ENCODE measurements at regions not wholly inside any gene's neighbourhood (a gene's known extent, or its start where the extent isn't known, plus 50 kb on each side); places are given as distances from the start of the nearest gene placed in this dataset.
A peak's percentile ranks its signal among the peaks of the same experiment; 100 is the strongest.

DNA sequence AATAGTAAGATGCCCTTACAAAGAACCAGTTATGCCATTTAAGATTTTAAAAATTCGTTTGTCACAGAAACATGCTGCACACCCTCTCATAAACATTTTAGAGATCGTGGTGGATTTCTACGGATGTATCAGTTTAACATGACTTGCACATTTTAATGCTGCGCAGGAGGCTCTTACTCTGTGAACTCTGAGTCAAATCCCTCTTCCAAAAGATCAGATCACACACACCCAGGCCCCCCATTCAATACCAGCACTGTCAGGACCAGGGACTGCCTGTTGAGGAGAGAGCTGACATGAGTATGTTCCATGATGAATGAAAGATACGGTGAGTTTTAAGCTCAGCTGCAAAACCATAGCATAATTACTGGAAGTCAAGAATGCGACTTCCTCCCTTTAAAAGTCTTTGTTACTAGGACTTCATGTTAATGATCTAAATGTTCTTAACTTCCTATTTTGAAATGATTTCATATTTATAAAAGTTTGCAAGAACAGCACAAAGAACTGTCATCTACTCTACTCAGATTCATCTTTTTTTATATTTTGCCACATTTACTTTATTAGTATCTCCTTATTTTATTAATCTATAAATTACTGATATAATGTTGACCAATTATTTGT is 500.2 kb downstream of the GLRX3 start:
- no peak for DNase-seq

DNA sequence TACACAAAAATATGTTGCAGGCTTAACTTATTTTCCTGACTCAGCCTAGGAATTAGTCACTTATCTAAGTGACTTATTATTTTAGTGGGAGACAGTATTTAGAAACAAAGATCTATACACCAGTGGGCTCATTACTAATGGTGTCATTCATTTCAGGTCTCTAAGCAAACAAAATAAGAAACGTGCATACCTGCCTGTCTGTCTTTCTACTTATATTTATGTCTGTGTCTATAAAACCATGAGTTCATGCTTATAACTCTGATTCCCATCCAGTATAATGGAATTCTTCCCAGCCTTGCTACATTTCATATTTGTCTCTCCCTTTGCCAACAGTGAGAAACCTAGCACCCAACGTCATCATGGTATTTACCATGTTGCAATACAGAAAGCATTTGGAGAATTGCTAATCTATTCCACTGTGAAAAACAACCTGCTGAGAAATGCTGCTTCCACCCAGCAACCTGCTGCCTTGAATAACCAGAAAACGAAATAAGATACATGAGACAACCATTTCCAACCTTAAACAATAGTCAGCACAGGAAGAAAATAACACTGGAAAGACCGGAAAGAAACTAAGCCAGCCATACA is 501.0 kb downstream of the GLRX3 start:
- no peak for DNase-seq

DNA sequence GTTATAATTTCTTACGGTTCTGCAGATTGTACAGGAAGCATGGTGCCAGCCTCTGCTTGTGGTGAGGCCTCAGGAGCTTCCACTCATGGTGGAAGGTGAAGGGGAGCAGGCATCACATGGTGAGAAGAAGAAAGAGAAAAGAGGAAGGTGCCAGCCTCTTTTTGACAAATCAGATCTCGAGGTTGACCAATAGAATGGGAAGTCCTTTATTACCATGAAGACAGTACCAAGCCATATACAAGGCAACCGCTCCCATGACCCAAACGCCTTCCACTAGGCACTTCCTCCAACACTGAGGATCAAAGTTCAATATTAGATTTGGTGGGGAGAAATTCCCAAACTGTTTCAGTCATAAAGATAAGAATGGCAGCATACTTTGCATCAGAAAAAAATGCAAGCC is 502.8 kb downstream of the GLRX3 start:
- DNase-seq = no peak

DNA sequence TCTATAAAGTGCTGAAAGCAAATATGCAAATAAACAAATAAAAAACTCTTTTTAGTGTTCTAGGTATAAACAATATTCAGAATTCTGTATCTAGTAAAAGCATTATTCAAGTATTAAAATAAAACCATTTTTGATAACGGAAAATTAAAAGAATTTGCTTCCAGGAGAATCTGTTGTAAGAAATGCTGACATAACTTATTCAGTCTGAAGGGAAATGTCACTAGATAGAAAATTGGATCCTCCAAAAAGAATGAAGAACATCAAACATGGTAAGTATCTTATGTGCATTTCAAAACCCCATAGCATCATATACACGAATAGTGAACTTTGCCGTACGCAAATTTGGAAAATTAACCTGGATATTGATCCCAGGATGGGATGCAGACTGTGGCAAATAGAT is 506.7 kb downstream of the GLRX3 start:
- no peak for DNase-seq

DNA sequence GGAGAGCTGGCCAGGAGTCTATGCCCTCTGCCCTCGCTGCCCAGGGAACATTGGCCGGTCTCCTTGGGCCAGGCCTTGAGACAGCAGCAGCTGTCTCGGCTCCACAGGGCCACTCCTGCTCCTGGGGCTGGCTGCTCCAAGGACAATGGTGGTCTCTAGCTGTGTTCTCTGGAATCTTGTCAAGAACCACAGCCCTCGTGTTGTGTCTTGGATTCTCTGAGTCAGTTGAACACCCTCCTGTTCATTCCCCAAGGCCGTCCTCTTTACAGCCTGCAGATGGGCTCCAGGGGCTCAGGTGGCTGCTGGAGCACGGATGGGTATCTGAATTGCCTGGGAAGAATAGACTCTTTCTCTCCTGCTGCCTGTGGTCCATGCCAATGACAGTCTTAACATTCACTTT is 511.1 kb downstream of the GLRX3 start:
- no peak for DNase-seq

DNA sequence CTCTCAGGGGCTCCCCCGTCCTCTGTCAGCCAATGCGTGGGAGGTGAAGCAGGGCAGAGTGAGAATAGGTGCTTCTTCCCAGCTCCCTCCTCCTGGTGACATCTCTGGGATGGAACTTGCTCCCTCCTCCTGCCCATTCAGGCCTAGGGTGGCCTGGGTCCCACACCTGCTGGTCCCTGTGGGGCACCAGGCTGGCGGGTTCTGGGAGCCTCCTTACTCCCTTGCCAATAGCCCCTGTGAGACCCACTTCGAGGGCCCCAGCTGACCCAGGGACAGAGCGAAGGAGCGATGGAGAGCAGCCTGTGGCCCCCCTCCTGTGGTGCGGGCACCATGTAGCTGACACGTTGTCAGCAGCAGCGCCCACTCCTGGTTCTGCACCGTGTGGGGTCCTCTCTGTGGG is 512.6 kb downstream of the GLRX3 start:
- no peak for DNase-seq

DNA sequence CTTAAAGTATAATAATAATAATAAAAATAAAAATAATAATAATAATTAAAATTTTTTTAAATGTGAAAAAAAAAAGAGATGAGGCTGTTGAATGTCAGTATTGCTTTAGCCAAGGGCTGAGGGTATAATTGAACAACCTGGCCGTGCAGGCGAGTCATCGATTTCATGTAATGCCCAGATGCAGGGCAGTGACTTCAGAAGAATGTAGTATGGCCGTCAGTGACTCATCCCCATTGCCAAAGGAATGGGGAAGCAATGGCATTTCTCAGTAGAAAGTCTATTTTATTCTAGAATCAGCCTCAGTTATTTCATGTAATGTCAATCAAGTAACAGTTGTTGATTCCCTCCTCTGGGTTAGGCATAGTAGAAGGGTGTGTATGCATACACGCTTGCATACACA is 516.4 kb downstream of the GLRX3 start:
- DNase-seq = no peak

DNA sequence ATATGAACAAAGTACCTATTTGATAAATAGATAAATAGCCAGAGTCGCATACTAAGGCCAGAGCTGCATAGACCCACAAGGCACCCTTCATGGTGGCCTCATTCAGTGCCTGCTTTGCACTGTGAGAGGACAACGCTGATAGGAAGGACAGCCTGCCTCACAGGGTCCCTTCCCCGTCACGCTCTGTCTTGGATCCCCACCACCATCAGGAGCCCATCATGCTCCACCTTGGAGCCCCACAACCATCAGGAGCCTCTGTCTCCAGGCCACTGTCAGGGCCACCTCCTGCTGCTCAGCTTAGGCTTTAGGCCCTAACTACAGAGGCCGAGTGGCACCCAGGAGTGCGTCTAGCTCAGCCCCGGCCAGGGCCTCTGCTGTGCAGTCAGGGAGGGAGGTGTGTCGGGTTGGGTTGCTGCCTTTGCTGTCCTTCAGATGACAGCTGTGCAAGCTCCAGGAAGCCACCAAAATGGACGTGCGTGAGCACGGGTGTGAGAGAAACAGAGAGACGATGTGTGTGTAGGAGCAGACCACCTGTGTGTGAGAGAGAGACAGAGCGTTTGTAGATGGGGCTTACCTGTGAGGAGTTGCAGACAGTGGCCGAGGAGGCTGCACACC is 516.9 kb downstream of the GLRX3 start:
- no peak for DNase-seq

DNA sequence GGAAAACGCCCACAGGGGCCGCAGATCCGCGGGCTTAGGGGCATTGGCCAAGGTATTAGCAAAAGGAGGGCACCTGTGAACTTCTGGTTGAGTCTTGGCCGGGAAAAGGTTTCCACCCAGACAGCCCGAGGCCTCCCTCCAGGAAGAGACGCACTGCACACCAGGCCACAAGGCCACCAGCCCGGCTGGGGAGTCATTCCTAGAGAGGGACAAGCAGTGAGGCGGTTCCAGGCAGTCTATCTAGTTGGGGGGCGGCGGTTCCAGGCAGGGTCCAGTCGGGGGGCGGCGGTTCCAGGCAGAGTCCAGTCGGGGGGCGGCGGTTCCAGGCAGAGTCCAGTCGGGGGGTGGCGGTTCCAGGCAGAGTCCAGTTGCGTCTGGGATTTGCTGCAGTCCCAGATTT is 518.5 kb downstream of the GLRX3 start:
- no peak for DNase-seq

DNA sequence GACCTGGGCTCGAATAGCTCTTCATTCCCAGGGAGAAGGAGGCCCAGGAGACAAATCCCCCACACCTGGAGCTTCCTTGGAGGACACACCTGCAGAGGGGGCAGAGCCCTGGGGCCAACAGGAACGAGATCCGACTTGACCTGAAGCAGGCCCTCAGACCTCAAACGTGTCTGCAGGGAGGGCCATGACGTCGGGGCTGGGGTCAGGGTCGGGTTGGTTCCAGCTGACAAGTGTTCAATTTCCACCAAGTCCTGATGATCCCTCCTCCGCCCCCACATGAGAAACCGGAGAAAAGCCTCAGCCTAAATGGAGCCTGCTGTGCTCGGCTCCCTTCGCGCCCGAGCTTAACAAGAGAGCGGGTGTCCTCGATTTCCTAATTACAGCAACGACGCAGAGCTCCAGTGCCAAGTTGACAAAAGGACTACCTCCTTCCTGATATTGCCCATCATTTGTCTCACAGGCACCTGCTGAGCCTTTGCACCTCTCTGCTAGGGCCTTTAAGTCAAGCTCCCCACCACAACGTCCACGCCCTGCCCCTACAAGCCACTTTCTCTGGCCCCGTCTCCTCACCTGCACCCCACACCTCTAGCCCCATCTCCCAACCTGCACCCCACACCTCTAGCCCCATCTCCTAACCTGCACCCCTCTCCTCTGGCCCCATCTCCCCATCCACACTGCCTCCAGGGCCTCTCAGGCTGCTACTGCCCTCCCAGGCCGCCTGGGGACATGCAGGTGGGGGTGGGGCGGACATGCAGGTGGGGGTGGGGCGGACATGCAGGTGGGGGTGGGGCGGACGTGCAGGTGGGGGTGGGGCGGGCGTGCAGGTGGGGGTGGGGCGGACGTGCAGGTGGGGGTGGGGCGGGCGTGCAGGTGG is 519.4 kb downstream of the GLRX3 start:
- no peak for DNase-seq

DNA sequence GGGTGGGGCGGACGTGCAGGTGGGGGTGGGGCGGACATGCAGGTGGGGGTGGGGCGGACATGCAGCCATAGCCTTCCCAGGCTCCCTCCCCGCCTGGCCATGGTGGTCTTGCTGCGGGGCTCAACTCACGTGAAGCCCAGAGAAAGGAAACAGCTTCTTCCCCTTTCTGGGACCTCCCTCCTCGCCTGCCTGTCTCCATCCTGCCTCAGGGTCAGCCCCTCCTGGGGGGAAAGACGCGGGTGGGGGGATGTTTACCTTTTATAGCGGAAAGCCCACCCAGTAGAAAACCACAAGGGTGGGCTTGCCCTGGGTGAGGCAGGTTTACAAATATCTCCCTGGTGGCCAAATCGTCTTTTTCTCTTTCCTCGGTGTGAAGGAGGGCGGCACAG is 520.0 kb downstream of the GLRX3 start:
- DNase-seq = no peak

DNA sequence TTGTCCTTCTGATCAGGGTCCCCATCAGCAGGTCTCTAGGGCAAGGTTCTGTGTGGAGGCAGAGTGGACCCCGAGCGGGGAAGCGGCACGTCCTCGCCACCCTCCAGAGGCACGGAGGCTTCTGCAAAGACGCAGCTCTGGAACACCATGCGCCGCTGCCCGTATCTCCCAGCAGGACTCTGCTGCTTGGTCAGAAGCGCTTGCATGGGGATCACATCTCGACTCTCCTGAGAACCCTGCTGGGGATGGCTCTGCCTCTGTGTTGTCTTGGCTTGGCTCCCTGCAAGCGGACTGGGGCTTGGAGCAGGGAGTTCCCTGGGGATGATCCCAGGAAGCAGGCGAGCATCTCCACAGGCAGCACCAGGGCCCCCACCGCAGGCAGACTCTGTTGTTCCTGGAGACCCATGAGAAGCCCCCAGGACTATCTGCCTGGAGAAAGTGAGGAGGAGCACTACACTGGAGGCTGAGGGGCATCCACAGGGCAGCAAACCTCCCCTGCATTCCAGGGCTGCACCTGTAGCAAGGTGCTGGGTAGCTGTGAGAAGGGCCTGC is 520.5 kb downstream of the GLRX3 start:
- DNase-seq = no peak

DNA sequence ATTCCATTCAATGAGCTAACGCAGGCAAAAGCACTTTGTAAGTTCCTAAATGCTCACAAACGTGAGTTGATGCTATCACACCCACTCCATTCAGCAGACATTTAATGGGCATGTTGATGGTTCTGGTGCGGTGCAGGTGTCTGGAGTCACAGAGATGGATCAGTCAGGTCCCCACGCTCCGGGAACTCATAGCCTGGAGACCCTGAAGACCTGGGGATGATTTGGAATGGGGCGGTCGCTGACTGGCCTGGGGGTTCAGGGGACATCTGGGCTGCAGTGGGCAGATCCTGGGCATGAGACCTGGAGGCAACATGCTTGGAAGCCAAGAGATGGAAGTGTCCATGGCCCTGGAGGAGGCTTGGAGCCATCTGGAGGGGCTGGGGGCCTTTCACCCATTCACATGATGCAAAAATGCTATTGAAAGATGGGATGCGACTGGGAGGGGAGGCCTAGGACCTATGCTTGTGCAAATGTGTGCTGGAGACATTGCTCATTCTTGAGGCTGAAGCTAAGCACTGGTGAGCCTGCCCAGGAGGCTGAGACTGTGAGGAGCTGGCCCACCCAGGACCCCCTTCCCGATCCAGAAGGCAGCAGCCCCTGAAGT is 522.6 kb downstream of the GLRX3 start:
- DNase-seq = no peak

DNA sequence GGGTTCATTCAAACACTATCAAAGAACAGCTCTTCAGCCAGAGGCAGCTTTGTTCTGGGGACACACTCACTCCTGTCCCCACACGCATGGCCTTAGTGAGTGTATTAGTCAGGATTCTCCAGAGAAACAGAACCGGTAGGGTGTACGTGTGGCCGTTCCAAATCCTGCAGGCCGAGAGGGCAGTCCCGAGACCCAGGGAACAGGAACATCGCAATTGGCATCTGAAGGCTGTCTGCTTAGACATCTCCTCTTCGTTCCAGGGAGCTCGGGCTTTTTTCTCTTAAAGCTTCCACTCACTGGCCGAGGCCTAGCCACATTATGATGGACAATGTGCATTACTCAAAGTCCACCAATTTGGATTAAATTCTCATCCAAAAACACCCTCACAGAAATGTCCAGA is 523.3 kb downstream of the GLRX3 start:
- no peak for DNase-seq

DNA sequence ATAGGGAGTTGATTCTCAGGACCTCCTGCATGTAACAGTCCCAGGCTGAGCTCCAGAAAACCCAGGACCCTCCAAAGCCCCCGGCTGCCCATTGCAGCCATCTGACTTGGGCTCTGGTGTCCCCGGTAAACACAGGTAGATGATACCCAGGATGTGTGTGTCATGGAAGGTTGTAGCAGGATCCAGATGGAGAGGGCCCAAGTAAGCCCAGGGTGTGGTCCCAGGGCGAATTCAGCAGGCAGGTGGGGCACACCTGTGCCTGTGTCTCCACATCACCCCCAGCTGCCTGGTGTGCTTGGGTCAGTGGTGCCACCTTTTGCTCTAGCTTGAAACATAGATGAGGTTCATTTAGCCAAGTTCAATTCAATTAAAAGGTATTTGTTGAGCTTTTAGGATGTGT is 524.1 kb downstream of the GLRX3 start:
- no peak for DNase-seq

DNA sequence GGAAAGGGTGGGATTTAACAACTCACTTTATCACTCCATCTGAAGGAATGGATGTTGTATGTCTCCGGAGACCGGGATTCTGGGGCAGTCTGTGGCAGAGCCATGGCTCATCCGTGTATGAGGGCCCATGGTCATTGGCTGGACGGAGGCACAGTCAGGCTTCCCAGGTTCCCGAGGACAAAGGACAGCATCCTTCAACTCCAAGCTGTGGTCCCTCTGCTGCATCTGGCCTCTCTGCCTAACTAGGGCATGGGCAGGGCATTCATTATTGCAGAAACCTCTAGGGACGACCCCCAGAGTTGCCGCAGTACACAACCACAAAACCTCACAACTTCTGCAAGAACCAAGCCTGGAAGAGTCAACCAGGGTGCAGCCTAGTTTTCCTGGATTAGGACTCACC is 525.2 kb downstream of the GLRX3 start:
- DNase-seq = no peak

DNA sequence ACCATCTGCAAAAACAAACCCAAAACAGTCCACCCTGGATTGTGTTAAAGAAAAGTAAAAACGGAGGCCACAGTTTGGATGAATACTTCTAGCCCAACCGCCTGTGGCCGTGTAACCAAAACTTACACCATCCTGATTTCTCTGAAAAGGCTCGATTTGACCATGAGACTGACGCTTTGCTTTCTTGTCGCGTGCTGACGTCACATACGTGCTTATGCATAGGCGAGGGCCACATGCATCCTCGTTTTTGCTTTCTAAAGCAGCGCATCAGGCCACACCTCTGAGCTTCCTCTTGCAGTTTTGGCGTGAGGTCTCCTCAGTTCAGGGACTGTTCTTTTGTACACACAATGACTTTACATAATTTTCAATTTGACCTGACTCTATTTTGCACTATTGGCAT is 526.6 kb downstream of the GLRX3 start:
- no peak for DNase-seq

DNA sequence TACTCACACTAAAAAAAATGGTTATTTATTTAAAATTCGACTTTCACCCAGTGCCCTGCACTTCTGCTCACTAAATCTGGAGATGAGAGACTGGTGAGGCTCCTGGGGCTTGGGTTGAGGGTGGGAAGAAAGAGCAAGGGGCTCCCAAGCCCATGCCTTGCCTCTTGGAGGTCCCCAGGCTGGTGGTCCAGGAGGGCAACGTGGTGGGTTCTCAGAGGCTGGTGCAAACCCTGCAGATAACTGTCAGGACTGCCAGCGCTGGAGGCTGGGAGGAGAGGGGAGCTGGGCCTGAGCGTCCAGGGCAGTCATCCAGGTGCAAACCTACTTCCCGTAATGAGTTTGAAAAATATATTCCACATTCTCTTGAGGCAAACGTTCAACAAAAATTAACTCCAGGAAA is 528.3 kb downstream of the GLRX3 start:
- DNase-seq = no peak

DNA sequence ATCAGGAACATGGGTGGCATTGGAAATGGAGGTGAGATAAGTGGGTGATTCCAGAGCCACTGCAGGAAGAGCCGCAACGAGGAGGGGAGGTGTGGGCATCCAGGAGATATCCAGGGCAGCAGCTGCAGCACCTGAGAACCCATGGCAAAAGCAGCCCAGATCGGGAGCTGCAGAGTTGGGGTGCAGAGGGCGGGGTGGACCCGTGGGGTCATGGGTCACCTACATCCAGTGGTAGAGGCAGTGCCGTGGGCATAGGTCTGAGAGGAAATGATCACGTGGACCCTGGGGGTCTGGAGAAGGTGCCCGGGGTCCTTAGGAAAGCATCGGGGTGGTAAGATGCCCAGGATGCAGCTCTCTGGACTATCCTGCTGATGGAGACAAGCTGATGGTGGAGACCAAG is 530.0 kb downstream of the GLRX3 start:
- DNase-seq = no peak

DNA sequence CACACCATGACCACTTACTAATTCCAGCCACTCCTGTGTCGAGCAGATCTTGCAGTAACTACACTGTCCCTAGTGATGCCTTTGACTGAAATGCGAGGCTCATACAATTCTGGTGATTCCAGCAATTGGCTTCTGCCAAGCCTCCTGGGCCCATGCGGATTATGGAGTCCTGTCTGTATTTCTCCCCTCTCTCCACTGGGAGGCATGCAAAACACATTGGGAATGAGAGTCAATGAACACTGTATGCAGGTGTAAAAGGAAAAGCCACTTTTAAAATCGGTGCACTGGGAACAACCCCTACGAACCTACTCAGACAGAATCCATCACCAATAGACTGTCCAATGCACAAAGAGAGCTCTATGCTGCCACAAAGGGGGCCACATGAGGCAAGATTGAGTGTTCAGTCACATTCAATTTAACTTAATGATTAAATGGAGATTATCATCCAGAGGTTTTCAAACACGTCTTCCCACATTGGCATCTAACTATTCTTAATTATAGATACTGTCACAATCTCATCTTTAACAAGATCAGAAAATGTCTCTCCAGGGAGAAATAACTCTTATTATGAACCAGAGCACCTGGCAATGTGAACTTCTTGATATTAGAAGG is 550.6 kb downstream of the GLRX3 start:
- peak; percentile 81 for DNase-seq

DNA sequence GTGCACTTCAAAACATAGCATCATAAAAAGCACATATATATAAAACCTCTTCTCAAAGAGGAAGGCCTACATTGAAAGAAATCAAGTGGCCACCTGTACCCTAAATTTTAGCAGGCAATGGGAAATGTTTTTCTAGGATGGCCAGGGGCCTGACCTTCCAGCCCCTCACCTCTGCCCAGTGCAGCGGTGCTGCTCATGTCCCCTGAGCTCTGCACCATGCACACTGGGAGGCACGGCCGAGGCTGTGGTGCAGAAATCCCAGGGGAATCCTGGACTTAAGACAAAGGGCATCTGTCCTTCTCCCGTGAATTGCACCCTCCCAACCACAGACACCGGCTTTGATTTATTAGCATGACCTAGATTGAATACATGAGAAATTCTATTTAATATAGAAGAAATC is 551.4 kb downstream of the GLRX3 start:
- DNase-seq = peak; percentile 37

DNA sequence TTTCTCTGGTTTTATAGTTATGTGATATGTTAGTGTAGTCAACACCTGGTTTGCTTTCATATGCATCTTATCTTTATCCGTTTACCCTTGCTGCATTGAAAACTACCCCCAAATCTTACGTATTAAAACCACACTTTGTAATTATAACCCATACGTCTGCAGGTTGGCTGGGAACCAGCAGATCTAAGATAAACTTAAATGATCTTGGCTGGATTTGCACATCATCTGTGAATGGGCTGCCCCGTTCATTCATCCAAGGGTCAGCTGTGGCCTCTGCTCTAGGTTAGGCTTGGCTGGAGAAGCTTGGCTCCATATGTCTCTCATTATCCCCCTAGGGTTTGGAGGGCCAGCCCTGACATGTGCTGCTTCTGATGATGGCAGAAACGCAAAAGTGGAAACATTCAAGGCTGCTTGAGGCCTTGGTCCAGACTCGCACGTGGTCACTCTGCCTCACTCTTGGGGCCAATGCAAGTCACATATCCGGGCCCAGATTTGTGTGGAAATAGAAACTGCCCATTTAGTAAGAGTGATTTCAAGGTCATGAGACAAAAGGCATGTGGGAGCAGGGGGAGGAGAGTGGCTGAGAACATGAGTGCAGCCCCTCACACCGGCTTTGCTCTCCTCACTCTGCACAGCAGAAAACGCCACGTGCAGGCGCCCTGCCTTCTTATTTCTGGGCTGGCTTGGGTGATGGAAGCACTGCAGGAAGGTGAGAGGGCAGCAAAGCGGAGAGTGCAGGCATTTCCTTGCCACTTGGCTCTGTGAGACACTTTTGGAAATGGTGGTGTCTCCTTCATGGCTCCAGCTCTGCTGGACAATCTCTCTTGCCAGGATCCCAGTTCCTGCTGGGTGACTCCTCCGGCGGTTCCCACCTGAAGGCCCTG is 553.8 kb downstream of the GLRX3 start:
- no peak for DNase-seq
